ENCODE measurements at regions not wholly inside any gene's neighbourhood (a gene's known extent, or its start where the extent isn't known, plus 50 kb on each side); places are given as distances from the start of the nearest gene placed in this dataset.

GRCh38 chr5:147956064-147956841 is 49.9 kb upstream of the C5orf46 start:
- Mint-ChIP-seq H3K4me1 (no peaks in the 10 kb centered on the region), H3K36me3 (ENCODE audit: low read depth) (no peaks in the 10 kb centered on the region), H3K9me3 (no peaks in the 10 kb centered on the region), H3K4me3 (no peak overlapping the region), H3K27me3 (ENCODE audit: low read depth, poor library complexity) (peaks cover under 1% of the 10 kb centered on the region), H3K27ac (no peak overlapping the region)
- DNase-seq = no peak
- TF ChIP-seq CTCF (IDR thresholded peaks at IDR 0.05) = no peak
